Amygdala (tissue), 56 donors: ENCODE measurements at regions not wholly inside any gene's neighbourhood (a gene's known extent, or its start where the extent isn't known, plus 50 kb on each side); places are given as distances from the start of the nearest gene placed in this dataset.

ENCODE experiments used
- DNase-seq, 56 donors: peaks; one replicate each; lab custom pipeline; 2025; lab: John Stamatoyannopoulos, UW

DNA sequence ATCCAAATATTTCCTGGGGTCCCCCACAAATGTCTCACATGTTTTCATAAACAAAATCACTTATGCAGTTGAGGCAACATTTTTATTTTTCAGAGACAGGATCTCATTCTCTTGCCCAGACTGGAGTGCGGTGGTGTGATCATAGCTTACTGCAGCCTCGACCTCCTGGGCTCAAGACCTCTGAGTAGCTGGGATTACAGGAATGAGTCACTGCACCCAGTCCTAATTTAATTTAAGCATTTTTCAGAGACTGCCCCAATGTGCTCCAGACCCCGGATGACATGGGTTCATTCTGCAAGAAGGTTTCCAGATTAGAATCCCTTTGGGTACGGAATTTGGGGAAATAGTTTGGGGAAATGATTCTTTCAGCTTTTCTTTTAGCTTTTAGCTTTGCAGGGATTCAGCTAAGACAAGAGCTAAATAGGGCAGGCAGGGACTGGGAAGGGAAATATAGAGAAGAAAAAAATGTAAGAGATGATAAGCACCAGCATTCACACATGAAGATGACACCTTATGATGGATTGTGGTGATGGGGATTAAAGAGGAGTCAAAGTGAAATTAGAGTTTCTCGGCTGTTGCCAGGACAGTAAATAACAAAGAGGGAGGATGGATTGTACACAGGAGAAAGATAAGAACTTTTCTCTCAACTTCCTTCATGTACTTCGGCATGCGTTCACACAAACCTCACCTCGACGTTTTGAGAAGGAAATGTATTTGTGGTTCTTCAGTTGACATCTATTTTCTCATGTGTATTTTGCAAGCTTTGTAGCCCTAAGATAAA, 169.4 kb upstream of the TAB2 start:
- no peak for DNase-seq

DNA sequence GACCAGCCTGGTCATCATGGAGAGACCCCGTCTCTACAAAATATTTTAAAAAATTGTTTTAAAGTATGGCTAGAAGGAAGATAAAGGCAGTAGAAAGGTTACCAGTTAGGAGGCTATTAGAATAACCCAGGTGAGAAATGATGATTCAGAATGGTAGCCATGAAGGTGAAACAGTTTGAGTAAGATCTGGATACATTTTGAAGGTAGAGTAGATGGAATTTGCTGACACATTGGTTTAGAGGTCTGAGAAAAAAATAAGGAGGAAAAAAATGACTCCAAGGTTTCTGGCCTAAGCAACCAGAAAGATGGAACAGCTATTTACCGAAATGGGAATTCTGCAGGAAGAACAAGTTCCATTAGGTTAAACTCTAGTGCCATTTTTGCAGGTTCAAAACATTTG, 167.9 kb upstream of the TAB2 start:
- no peak for DNase-seq

DNA sequence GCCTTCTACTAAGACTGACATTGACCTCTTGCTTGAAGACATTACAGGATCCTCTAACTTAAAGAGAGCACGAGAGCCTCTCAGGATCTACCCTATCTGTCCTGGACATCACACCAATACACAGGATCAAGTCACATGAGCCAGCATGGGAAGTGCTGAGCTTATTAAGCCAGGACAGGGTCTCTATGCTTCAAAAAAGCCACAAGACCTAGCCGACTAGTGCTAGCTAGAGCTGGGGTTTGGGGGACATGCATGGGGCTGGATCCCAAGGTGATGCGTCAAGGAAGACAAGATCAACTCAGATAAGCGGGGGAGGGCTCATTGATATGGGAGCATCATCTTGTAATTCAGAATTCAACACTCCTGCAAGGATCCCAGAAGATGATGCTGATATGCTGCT, 167.2 kb upstream of the TAB2 start:
- no peak for DNase-seq

DNA sequence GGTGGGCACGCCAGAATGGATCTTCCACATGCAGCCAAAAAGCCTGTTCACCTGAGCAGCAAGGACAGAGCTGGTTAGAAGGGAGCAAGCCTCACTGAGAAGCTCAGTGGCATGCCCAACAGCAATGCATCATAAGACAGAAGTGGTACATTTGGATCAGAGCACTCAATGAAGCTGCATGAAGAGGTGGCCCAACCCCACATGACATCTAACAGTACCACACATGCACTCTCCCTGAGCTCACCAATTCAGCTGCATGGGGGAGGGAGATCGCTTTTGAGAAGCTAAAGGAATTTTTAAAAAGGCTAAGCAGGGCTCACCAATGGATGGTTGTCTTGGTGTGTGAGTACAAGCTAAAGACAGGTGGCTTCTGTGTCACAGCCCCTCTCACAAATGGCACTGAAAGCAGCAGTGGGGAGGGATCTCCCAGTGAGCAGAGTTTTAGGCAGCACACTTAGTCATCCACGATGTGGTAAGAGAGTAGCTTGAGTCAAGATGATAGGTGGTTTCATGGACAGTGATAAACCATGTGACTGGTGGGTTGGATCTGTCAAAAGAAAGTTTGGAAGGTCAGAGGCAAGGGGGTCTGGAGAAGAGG, 166.6 kb upstream of the TAB2 start:
- DNase-seq: no peak

DNA sequence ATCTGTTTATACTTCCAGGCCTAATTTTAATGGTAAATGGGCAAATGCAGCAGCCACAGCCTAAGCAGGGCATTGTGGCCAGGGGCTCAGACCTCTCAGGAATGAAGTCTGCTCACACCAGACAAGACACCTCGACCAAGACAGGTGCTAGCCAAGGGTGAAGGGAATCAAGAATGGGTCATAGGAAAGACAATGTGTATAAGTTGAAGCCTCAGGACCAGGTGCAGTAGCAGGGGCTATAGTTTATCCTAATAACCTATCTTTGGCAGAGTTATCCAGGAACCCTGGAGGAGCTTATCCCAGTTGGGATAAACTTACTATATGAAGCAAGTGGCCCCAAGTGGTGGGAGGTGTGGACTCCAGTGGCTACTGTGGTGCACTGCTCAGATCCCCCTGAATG, 165.0 kb upstream of the TAB2 start:
- DNase-seq: no peak

DNA sequence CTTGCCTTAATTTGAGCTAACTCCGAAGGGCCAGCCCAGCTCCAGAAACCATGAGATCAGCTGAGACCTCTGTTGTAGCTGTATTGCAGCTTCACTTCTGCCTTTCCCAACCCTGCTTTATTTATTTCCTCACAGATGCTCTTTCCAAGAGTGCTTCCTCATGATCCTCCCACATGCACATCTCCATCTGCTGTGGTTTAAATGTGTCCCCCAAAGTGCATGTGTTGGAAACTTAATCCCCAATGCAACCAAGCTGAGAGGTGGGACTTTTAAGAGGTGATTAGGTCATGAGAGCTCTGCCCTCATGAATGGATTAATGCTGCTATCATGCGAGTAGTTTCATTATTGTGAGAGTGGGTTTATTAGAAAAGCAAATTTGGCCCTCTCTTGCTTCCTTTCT, 164.4 kb upstream of the TAB2 start:
- peak in 4 of 56 donors; percentile 5 to 18 (median 11) for DNase-seq

DNA sequence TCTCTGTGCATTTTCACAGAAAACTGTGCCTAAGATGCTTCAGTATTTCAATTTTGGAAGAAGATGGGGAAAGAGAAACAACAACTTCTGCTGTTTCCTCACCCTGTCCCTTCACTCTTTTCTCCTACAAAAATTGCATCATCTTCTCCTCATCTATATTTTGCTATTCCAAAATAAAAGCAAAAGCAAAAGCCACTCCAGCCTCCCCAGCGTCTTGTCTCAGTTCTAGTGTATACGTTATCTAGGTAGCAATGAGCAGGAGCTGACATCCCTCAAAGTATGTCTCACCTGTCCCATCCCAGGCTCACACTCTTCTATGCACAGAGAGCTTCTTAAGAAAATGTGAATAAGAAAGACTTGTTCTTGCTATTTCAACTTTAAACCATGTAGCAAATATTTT, 163.8 kb upstream of the TAB2 start:
- DNase-seq: no peak

DNA sequence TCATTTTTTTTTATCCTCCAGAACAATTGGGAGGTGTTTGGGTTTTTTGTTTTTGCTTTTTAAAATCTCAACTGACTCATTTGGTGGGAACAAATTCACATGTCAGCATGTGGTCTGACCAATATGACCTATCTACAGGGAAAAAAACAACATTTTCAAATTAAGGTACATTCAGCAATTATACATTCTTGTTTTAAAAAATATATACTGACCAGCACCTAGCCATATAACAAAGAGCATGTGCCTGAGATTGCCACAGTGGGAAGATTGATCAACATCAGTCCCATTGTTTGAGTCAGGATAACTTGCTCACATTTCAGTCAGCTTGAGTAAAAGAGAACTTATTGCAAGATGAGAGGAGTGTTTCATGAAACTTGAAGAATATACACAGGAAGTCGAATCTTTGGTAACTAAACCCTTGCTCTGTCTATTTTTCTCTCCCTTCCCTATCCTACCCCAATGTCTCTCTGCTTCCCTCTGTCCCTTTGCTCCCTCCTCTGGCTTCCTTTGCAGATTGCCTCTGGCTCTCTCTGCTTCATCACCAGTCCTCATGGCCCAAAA, 163.2 kb upstream of the TAB2 start:
- no peak for DNase-seq

DNA sequence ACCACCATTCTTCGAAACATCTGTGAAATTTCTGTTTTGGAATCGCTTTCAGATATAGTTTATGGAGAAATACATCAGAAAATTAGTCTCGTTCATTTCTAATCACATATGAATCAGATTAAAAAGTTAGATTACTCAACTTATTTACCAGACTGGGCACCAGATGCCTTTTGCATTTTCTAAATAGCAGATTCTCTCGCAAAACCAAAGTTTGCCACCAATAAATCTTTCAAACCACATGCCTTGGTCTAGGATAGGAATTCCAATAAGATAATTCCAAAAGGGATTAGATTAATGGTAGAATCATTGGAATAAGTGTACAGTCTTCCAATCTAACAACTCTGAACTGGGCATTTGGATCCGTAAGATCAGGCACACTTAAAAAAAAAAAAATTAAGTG, 160.4 kb upstream of the TAB2 start:
- no peak for DNase-seq

DNA sequence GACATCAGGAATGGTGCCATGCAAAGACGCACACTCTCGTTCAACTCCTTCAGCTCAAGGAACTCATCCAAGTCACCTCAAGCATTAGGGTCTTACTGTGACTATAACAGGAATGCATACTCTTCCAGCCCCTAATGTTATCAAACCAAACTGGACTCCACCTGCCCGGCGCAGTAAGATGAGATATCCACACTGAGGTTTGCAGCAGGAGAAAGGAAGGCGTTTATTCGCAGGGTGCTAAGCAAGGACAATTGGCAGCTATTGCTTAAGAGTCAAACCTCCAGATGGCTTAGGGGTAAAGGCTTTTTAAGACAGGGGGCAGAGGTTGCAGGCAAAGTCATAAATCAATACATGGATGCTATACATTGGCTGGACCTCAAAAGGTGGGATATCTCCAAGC, 159.4 kb upstream of the TAB2 start:
- no peak for DNase-seq

DNA sequence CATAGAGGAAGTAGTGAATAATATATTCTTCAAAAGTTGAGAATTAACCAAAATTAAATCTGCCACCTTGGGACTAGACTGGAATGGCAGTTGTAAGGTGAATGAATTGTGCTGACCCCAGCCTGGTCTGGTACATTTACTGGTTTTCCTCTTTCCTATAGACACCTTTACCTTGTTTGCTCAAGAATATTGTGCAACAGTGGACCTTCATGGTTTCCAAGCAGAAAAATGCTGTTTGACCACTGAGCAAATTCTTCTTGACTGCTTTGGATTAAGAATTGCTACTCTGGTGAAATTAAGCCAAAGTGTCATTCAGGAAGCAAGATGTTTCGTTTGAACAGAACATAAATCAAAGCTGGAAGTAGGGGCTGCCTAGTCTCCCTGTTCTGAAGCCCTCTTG, 156.6 kb upstream of the TAB2 start:
- DNase-seq: no peak

DNA sequence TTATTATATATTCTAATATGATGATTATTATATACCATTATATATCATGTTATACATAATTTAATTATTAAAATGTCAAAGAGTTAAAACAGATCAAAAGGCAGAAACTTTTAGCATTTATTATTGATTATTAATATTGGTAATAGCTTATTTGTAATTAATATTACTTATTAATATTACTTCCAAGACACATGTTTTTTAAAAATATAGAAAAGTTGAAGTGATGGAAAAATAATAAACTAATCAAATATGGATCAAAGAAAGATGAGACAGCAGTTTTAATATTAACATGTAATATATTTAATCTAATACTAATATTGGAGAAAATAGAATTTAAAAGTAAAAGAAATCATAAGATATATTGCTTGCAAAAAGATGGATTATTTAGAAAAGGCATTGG, 154.6 kb upstream of the TAB2 start:
- no peak for DNase-seq

DNA sequence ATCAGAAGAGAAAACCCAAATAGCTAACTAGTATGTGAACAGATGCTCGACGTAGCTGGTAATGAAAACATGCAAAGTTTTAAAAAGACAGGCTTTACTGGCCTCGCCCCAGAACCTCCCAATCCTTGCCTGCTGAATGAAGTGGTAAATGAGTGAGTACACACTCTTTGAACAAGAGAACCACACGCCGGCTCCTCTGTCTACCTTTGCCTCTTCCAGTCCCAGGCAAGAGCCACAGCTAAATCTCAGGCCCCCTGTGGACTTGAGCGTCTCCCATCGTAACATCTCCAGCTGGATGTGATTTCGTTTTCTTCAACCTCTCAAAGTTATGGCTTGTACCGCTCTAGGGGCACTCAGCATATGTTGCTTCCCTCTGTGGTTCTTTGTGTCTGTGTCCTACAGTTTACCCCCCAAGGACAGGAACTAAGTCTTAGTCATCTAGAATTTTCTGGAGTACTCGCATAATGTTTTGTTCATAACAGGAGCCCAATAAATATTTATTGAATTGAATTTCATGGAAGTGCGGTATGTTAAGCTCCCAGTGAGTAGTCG, 153.2 kb upstream of the TAB2 start:
- DNase-seq: no peak

DNA sequence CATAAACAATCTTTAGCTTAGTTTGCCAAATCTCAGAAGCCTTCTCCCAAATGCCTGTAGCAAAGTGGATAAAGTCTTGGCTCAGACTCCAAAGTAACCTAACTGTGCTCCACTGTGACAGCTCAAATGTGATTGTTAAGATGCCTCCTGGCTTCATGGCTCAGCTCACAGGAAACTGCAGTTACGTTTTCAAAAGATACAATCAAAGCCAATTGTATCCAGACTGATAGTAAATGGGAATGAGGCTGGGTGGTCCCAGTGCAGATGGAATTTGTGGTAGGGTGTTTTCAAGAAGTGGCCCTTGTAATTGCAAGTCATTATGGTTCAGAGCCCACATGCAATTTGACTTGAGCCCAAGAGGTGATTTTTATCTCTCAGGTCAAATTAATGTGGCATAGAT, 151.2 kb upstream of the TAB2 start:
- DNase-seq: no peak

DNA sequence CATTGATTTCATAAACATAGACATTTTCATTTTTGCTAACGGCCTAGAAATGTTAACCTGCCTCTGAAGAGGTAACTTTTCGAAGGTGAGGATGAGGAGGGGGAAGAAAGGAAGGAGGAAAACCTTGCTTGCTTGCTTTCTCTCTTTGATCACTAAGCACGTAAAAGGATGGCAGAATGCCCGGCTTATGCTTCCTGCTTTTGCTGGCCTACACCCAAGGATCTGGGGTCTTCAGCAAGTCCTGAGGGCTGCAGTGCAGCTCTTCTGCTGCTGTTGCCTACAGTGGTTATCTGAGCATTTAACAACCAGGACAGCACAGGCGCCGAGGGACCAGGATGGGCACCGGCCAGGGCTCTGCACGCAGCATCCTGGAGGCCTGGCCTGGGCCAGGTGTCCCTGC, 150.8 kb upstream of the TAB2 start:
- DNase-seq: no peak

DNA sequence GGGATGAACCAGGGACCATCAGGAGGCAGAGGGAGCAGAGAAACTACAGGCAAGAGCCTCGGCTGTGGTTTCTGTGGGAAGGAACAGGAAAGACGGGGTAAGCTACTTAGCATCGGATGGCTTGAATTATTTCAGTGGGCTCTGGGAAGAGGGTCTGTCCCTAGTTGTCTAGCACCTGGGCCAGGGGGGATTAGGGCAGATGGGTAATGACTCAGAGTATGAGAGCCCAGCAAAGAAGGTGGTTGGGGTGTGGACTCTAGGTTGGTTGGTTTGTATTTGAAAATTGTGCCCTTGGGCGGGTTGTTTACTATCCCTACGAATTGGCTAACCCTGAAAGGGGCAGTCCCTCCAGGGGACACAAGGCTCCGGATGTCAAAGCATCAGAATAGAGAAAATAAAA, 148.5 kb upstream of the TAB2 start:
- DNase-seq: no peak

DNA sequence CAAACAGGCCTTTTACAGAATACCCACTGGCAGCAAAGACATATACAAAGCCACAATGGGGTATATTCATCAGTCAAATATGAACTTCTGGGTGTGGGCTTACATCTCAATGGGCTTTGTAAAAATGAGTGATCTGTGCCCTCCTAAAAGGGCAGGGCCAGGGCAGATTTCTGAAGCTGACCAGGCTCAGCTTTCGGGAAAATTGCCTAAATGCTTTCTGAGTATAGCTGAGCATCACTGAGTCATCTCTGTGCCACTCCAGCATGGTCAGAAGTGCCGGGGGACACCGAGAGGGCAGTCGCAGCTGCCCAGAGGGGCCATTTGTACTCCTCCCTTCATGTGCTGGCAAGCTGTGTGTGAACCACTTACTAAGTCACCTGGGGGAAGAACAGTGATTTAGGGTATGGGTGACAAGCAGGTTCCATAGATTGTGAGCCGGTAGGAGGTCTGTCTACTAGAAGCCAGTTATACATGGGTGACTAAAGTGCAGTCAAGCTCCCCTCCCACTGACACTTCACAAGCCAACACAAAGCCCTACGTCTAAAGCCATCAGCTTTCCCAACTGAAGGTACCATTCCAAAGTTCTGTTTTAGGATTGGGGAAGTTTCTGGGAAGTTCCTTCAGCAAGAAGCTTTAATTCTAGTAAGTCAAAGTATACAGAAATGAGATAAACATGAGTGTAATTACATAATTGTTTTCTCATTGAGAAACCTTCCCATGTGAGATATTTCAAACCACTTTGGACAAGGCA, 147.6 kb upstream of the TAB2 start:
- DNase-seq: no peak

DNA sequence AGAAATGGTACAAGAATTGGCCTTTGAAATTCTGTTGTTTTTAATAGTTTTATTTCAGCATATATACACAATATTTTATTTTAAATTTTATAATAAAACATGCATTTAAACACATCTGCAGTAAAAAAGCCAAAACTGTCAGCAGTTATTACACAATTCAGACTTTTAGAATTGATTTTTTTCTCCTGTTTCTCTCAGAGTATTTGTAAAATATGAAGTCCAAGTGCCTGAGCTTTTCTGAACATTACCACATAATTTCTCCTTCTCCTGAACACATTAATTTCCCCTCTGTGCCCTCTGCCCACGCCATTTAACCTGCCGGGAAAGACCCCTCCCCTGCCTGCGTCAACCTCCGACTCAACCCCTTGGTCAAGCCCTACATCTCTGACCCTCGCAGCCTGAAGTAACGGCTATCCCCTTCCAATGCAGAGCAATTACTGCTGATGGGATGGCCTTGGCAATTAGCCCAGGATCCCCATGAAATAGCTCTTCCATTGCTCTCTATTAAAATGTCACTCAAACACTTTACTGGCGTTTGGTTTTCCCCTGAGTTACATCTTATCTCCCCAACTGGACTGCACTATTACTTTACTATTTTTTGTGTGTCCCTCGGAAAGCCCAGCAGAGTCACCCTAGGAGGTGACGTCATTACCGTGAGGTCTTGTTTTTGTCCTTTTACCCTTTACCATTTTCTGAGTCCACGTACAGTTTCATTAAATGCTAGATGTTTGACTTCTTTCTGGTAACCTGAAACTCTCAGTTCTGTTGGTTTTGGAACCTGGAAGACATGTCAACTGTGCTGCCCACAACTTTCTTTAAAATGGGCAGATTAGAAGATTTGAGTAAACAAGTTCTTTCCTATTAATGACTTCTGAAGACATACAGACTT, 146.7 kb upstream of the TAB2 start:
- no peak for DNase-seq

DNA sequence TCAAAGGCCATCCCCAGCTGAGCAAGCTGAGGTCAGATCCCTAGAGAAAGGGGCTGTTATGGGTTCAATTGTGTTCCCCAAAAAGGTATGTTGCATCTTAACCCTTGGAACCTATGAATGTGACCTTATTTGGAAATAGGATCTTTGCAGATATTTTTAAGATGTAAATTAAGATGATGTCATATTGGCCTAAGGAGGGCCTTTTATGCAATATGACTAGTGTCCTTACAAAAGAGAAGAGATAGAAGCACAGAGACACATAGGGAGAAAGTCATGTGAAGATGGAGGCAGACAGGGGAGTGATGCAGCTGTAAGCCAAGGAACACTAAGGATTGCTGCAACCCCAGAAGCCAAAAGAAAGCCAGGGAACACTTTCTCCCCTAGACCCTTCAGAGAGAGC, 144.3 kb upstream of the TAB2 start:
- no peak for DNase-seq

DNA sequence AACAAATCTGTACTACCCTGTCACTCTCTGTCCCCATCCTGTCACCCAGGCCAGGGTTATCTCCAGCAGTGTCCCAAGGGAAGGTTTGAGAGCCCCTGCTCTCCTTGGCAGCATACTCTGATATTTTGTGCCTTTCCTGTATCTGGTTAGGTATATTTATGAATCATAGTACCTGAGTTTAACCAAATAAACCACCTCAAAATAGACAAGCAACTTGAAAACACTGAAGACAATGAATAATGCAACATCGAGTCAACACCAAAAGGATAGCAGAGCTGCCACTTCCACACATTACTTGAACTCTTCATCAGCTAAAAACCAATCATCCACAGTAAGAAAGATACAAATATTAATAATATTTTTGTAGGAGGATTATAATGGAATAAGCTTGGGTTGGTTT, 142.6 kb upstream of the TAB2 start:
- no peak for DNase-seq
